CD4-positive, alpha-beta T cell treated with Interleukin-6 at 100 ng/mL for 8 hours (primary cell): ENCODE measurements at regions not wholly inside any gene's neighbourhood (a gene's known extent, or its start where the extent isn't known, plus 50 kb on each side); places are given as distances from the start of the nearest gene placed in this dataset.
"Not testable (repeated sequence)": the region's sequence is repeated elsewhere in the genome, so short reads cannot be mapped to it uniquely, and the experiment has no call there.

Experiments
- DNase-seq: peaks from one replicate; pipeline ENCODE4 v3.0.0-alpha.2; 2020; ENCODE audit warnings: mixed read lengths, low spot score

DNA sequence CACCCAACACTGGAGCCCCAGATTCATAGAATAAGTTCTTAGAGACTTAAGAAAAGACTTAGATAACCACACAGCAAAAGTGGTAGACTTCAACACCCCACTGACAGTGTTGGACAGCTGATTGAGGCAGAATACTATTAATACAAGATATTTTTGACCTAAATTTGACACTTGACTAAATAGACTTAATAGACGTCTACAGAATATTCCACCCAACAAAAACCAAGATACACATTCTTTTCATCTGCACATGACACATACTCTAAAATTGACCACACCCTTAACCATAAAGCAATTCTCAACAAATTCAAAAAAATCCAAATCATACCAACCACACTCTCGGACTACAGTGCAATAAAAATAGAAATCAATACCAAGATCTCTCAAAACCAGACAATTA lies 179.8 kb upstream of the TPM1 start:
- DNase-seq, result no peak

- no peak for DNase-seq
These were observed 176.2 kb upstream of the TPM1 start for GRCh38 chr15:62866366-62866765.

DNA sequence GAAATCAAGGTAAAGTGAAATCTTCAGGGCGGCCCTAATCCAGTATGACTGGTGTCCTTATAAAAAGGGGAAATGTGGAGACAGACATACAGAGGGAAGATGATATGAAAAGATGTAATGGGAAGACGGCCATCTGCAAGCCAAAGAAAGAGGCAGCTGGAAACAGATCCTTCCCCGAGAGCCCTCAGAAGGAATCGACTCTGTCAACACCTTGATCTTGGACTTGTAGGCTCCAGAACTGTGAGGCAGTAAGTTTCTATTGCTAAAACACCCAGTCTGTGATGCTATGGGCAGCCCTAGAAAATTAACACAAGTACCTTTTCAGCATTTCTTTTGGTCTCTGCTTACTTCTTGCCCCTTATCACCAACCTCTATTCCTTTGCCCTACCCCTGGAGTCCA lies 174.7 kb upstream of the TPM1 start:
- DNase-seq, result no peak

DNA sequence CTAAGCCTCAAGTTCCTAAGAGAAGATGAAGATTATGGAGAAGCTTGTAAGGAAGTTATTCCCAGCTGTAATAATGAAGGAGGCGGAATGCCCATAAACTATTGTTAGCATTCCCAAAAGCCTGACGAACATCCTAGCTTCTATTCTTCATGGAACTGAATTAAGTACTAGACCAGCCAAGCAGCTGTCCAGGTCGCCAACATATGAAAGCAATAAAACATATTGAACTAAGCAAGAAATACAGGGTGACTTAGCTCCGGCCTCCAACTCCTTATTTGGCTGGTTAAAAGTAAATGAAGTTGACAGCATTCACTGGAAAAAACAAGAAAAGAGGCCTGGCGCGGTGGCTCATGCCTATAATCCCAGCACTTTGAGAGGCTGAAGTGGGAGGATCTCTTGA lies 174.0 kb upstream of the TPM1 start:
- DNase-seq, result no peak

- DNase-seq, result no peak
These were observed 173.4 kb upstream of the TPM1 start for GRCh38 chr15:62869116-62869515.

- no peak for DNase-seq
These were observed 172.3 kb upstream of the TPM1 start for GRCh38 chr15:62870216-62870615.

GRCh38 chr15:62870701-62871100 lies 171.8 kb upstream of the TPM1 start:
- DNase-seq, result not testable (repeated sequence)

DNA sequence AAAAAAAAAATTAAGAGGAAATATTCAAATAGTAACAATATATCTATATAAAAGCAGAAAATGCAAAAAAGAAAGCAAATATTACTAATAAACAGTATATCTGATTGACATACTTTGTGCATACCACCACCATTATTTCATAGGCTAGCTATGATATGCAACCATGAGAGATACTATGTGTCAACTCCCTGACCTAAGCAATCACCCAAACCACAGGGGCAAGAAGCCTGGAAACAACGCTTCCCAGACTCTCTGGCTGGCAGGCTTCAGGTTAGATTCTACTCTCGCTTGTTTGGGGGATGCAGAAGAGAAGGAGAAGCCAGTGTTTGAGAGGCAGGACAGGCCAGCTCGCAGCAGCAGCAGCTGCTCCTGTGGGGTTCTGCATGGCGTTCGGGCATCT lies 169.3 kb upstream of the TPM1 start:
- no peak for DNase-seq

DNA sequence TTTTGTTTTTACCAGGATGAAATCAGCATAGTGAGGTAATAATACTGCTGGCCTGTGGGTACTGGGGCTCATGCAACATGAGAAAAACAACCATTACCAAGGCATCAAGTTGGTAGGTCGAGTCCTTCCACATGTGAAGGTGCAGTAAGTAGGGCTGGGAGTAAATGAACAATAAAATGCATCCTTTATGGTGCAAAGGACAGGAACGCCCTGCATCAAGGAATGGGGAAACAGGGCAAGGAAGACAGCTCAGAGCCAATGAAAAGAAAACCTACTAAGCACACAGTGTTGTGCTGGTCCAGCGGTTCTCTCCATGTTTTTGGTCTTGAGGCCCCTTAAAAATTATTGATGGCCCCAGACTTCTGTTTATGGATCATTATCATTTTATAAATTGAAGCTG lies 168.5 kb upstream of the TPM1 start:
- no peak for DNase-seq

DNA sequence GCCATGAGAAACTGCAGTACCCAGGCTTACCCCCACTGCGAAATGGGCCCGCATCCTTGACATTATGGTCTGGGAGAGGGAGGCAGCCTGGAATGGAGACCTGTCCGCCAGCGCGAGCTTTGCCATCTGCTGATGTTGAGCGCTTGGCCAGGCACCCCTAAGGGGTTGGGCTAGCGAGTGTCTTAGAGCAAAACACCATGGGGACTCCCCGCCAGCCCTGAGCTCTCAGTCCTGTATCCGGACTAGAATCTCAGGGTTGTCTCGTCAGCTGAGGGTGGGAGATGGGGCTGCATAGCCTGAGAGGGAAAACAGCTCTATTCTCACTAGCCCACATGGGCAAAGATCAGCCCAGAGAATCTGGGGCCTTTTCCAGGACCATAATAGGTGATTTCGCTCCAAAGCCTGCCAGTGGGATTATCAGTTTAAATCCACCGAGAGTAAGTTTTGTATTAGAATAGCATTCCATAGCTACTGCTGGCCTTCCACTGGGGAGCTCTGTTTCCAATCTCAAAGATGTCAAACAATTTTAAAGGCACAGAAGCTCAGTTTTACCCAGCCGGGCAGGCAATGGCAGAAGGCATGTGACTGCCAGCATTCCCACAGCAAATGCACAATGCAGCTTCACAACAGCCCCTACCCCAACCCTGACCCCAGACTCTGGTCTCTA lies 167.5 kb upstream of the TPM1 start:
- no peak for DNase-seq

- no peak for DNase-seq
These were observed 166.9 kb upstream of the TPM1 start for GRCh38 chr15:62875626-62876021.

DNA sequence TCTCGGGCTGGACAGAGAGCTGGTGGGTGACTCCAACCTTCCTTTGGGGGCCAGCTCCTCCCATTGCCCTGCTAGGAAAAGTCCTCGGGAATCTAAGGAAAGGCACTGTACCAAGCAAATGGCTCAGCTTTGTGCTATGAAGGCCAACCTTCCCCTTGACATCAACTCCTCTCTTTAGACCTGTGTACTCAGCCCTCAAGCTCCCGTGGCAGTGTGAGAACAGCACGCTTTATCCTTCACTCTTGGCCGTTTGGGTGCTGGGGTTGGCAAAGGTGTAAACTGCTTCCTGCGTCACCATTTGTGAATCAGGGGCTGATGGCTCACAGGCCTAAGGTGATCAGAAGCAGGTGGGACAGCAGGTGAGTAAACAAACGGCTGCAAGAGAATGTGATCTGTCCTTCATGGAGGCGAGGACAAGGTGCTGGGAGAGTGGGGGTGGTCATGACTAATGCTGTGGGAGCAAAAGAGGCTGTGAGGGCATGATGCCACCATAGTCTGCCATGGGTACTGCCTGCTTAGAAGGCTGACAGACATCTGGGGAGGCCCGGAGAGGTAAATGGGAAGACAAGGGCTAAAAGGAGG lies 165.2 kb upstream of the TPM1 start:
- DNase-seq, result no peak

DNA sequence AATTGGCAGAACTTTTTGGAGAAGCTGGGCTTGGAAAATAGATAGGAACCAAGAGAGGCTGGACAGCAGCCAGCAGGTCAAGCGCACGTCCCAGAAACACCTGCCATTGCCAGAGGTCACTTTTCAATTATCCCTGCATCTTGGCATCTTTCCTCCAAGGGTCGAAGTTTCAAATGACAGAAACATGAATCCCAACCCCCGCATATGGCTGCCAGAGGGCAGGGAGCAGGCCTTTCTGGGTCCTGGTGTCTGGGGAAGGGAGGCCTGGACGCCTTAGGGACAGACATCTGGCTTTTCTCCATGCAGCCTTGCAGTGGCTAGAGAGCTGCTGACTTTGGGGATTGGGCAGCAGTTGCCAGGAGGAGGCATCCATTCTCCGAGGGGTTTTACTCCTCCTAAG lies 164.5 kb upstream of the TPM1 start:
- DNase-seq, result no peak

GRCh38 chr15:62879770-62880169 lies 162.8 kb upstream of the TPM1 start:
- DNase-seq, result no peak

- DNase-seq, result no peak
These were observed 162.3 kb upstream of the TPM1 start for GRCh38 chr15:62880278-62880677.

- DNase-seq, result no peak
These were observed 161.5 kb upstream of the TPM1 start for GRCh38 chr15:62881056-62881455.

- no peak for DNase-seq
These were observed 158.5 kb upstream of the TPM1 start for GRCh38 chr15:62883938-62884479.

- no peak for DNase-seq
These were observed 156.0 kb upstream of the TPM1 start for GRCh38 chr15:62886431-62887071.

DNA sequence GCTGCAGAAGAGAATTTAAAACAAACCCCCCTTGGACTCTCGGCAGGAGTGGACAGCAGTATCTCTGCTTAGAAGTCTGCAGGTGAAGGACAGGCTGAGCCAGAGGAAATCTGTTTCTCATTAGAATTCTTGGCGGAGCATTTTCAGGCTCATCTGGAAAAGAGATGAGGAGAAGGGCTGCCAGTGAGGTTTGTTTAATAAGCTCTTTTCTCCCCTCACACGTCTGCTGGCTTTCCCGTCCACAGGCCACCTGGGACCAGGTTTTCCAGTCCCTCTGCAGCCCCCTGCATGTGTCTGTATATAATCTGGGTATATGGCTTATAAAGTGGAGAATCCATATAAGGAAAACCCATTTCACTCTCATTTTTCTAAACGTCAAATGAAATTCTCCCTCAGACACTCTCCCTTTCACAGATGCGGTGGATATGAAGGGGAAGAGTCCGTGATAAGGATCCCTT lies 155.4 kb upstream of the TPM1 start:
- no peak for DNase-seq

- DNase-seq, result no peak
These were observed 153.9 kb upstream of the TPM1 start for GRCh38 chr15:62888623-62889022.

DNA sequence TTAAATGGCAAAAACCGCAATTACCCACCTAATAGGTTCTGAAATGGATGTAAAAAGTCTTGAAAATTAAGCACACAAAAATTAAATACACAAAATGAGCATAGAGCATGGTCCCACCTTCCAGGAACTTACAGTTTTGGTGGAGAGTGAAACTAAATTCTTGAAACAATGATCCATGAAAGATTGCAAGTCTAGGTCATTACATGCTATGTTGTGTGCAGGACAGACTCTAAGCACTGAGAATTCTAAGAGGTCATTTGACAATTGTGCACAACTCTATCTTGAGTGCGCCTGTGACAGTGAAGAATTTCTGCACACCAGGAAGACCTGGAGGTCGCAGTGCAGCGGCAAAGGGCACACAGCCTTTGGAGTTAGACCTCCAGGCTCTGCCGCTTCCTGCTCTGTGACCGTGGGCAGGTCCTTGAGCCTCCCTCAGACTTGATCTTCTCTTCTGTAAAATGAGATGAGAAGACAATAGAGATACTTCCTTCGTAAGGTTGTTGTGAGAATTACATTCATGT lies 153.3 kb upstream of the TPM1 start:
- DNase-seq, result no peak

GRCh38 chr15:62889734-62890505 lies 152.6 kb upstream of the TPM1 start:
- DNase-seq, result no peak
